T-helper 2 cell treated with Interferon-gamma antibody and Interleukin-4, amounts not matched to agents 5 μg/mL and 100 μg/mL, for 36 hours (primary cell): ENCODE measurements at regions not wholly inside any gene's neighbourhood (a gene's known extent, or its start where the extent isn't known, plus 50 kb on each side); places are given as distances from the start of the nearest gene placed in this dataset.

Experiments used
- DNase-seq: peaks from one replicate; pipeline ENCODE4 v3.0.0; 2021; ENCODE audit warnings: low spot score
- H3K27ac Mint-ChIP-seq: one replicate; pipeline ENCODE4 v1.8.0; 2021; ENCODE audit warnings: mild to moderate bottlenecking, mixed read lengths
- H3K27me3 Mint-ChIP-seq: one replicate; pipeline ENCODE4 v1.8.0; 2021; ENCODE audit warnings: low read depth, mixed read lengths
- H3K36me3 Mint-ChIP-seq: one replicate; pipeline ENCODE4 v1.8.0; 2021; ENCODE audit warnings: low read depth, mixed read lengths
- H3K4me1 Mint-ChIP-seq: one replicate; pipeline ENCODE4 v1.8.0; 2021; ENCODE audit warnings: low read depth, mixed read lengths
- H3K4me3 Mint-ChIP-seq: one replicate; pipeline ENCODE4 v1.8.0; 2022; ENCODE audit warnings: mild to moderate bottlenecking, moderate library complexity, mixed read lengths
- H3K9me3 Mint-ChIP-seq: one replicate; pipeline ENCODE4 v1.8.0; 2021; ENCODE audit warnings: mixed read lengths

- no peaks in the 10 kb centered on the region for H3K27me3 Mint-ChIP-seq
- peaks cover 17% of the 10 kb centered on the region for H3K9me3 Mint-ChIP-seq
- no peak overlapping the region for H3K4me3 Mint-ChIP-seq
- no peaks in the 10 kb centered on the region for H3K4me1 Mint-ChIP-seq
- H3K36me3 Mint-ChIP-seq, result no peaks in the 10 kb centered on the region
- H3K27ac Mint-ChIP-seq, result no peak overlapping the region
- no peak for DNase-seq
These were observed 615.5 kb upstream of the ADAMTS5 start for GRCh38 chr21:27582246-27582947.

GRCh38 chr21:27581168-27581567 lies 614.3 kb upstream of the ADAMTS5 start:
- peaks cover 17% of the 10 kb centered on the region for H3K9me3 Mint-ChIP-seq
- no peak overlapping the region for H3K27ac Mint-ChIP-seq
- no peaks in the 10 kb centered on the region for H3K27me3 Mint-ChIP-seq
- H3K4me1 Mint-ChIP-seq, result no peaks in the 10 kb centered on the region
- no peak overlapping the region for H3K4me3 Mint-ChIP-seq
- DNase-seq, result no peak
- no peaks in the 10 kb centered on the region for H3K36me3 Mint-ChIP-seq

- peaks cover 17% of the 10 kb centered on the region for H3K9me3 Mint-ChIP-seq
- H3K27me3 Mint-ChIP-seq, result no peaks in the 10 kb centered on the region
- DNase-seq, result no peak
- H3K4me3 Mint-ChIP-seq, result no peak overlapping the region
- H3K27ac Mint-ChIP-seq, result no peak overlapping the region
- H3K36me3 Mint-ChIP-seq, result no peaks in the 10 kb centered on the region
- H3K4me1 Mint-ChIP-seq, result no peaks in the 10 kb centered on the region
These were observed 613.4 kb upstream of the ADAMTS5 start for GRCh38 chr21:27580276-27580675.

GRCh38 chr21:27578741-27579265 lies 611.9 kb upstream of the ADAMTS5 start:
- no peaks in the 10 kb centered on the region for H3K36me3 Mint-ChIP-seq
- no peak overlapping the region for H3K4me3 Mint-ChIP-seq
- no peak overlapping the region for H3K27ac Mint-ChIP-seq
- peaks cover 16% of the 10 kb centered on the region for H3K9me3 Mint-ChIP-seq
- H3K27me3 Mint-ChIP-seq, result no peaks in the 10 kb centered on the region
- no peaks in the 10 kb centered on the region for H3K4me1 Mint-ChIP-seq
- DNase-seq, result no peak

- Mint-ChIP-seq H3K27me3 (no peaks in the 10 kb centered on the region), H3K9me3 (peaks cover 8% of the 10 kb centered on the region), H3K4me3 (no peak overlapping the region), H3K36me3 (no peaks in the 10 kb centered on the region), H3K4me1 (no peaks in the 10 kb centered on the region), H3K27ac (no peak overlapping the region)
- DNase-seq, result no peak
These were observed 605.8 kb upstream of the ADAMTS5 start for GRCh38 chr21:27572696-27573095.

GRCh38 chr21:27571706-27572105 lies 604.8 kb upstream of the ADAMTS5 start:
- no peak overlapping the region for H3K27ac Mint-ChIP-seq
- no peaks in the 10 kb centered on the region for H3K4me1 Mint-ChIP-seq
- no peaks in the 10 kb centered on the region for H3K27me3 Mint-ChIP-seq
- no peaks in the 10 kb centered on the region for H3K36me3 Mint-ChIP-seq
- H3K4me3 Mint-ChIP-seq, result no peak overlapping the region
- peaks cover 8% of the 10 kb centered on the region for H3K9me3 Mint-ChIP-seq
- no peak for DNase-seq

- H3K9me3 Mint-ChIP-seq, result peaks cover 8% of the 10 kb centered on the region
- DNase-seq, result no peak
- H3K4me1 Mint-ChIP-seq, result no peaks in the 10 kb centered on the region
- H3K27me3 Mint-ChIP-seq, result no peaks in the 10 kb centered on the region
- no peak overlapping the region for H3K27ac Mint-ChIP-seq
- H3K36me3 Mint-ChIP-seq, result no peaks in the 10 kb centered on the region
- no peak overlapping the region for H3K4me3 Mint-ChIP-seq
These were observed 603.5 kb upstream of the ADAMTS5 start for GRCh38 chr21:27570306-27570868.

GRCh38 chr21:27569831-27570230 lies 602.9 kb upstream of the ADAMTS5 start:
- H3K27ac Mint-ChIP-seq, result no peak overlapping the region
- H3K36me3 Mint-ChIP-seq, result no peaks in the 10 kb centered on the region
- DNase-seq, result no peak
- H3K9me3 Mint-ChIP-seq, result peaks cover 8% of the 10 kb centered on the region
- H3K27me3 Mint-ChIP-seq, result no peaks in the 10 kb centered on the region
- no peak overlapping the region for H3K4me3 Mint-ChIP-seq
- H3K4me1 Mint-ChIP-seq, result no peaks in the 10 kb centered on the region

GRCh38 chr21:27569091-27569490 lies 602.2 kb upstream of the ADAMTS5 start:
- no peaks in the 10 kb centered on the region for H3K4me1 Mint-ChIP-seq
- no peak overlapping the region for H3K27ac Mint-ChIP-seq
- peaks cover 7% of the 10 kb centered on the region for H3K9me3 Mint-ChIP-seq
- H3K36me3 Mint-ChIP-seq, result no peaks in the 10 kb centered on the region
- H3K27me3 Mint-ChIP-seq, result no peaks in the 10 kb centered on the region
- no peak for DNase-seq
- H3K4me3 Mint-ChIP-seq, result no peak overlapping the region

- no peaks in the 10 kb centered on the region for H3K4me1 Mint-ChIP-seq
- H3K9me3 Mint-ChIP-seq, result no peaks in the 10 kb centered on the region
These were observed 600.5 kb upstream of the ADAMTS5 start for GRCh38 chr21:27567381-27567780.

GRCh38 chr21:27566521-27566920 lies 599.6 kb upstream of the ADAMTS5 start:
- no peaks in the 10 kb centered on the region for H3K36me3 Mint-ChIP-seq
- no peaks in the 10 kb centered on the region for H3K4me1 Mint-ChIP-seq
- H3K27me3 Mint-ChIP-seq, result no peaks in the 10 kb centered on the region

More at GRCh38 chr21:27567381-27567780, 600.5 kb upstream of the ADAMTS5 start:
- no peaks in the 10 kb centered on the region for H3K27me3 Mint-ChIP-seq
- DNase-seq, result no peak
- no peaks in the 10 kb centered on the region for H3K36me3 Mint-ChIP-seq
- no peak overlapping the region for H3K4me3 Mint-ChIP-seq
- no peak overlapping the region for H3K27ac Mint-ChIP-seq

GRCh38 chr21:27565364-27565763 lies 598.5 kb upstream of the ADAMTS5 start:
- H3K27ac Mint-ChIP-seq, result no peak overlapping the region
- H3K4me3 Mint-ChIP-seq, result no peak overlapping the region
- H3K9me3 Mint-ChIP-seq, result no peaks in the 10 kb centered on the region
- H3K4me1 Mint-ChIP-seq, result no peaks in the 10 kb centered on the region
- no peak for DNase-seq
- H3K27me3 Mint-ChIP-seq, result no peaks in the 10 kb centered on the region
- no peaks in the 10 kb centered on the region for H3K36me3 Mint-ChIP-seq

More at GRCh38 chr21:27566521-27566920, 599.6 kb upstream of the ADAMTS5 start:
- Mint-ChIP-seq H3K9me3 (no peaks in the 10 kb centered on the region), H3K4me3 (no peak overlapping the region), H3K27ac (no peak overlapping the region)
- no peak for DNase-seq

GRCh38 chr21:27564684-27565301 lies 597.9 kb upstream of the ADAMTS5 start:
- DNase-seq, result no peak

GRCh38 chr21:27562303-27562702 lies 595.4 kb upstream of the ADAMTS5 start:
- Mint-ChIP-seq H3K27ac (no peak overlapping the region), H3K36me3 (no peaks in the 10 kb centered on the region), H3K27me3 (no peaks in the 10 kb centered on the region), H3K9me3 (peaks cover 6% of the 10 kb centered on the region), H3K4me1 (no peaks in the 10 kb centered on the region), H3K4me3 (no peak overlapping the region)
- DNase-seq, result no peak

More at GRCh38 chr21:27564684-27565301, 597.9 kb upstream of the ADAMTS5 start:
- Mint-ChIP-seq H3K4me1 (no peaks in the 10 kb centered on the region), H3K27ac (no peak overlapping the region), H3K36me3 (no peaks in the 10 kb centered on the region), H3K4me3 (no peak overlapping the region), H3K9me3 (peaks cover 1% of the 10 kb centered on the region), H3K27me3 (no peaks in the 10 kb centered on the region)
